Ascending aorta (tissue), 2 donors: ENCODE measurements at regions not wholly inside any gene's neighbourhood (a gene's known extent, or its start where the extent isn't known, plus 50 kb on each side); places are given as distances from the start of the nearest gene placed in this dataset.

Source experiments
- DNase-seq, 2 donors: peaks; one replicate each; pipeline ENCODE4 v3.0.0-alpha.2; 2019; ENCODE audit warnings: low spot score in 2 of 2
- H3K27ac ChIP-seq, 2 donors: fragments of 200-600 bp; sonication (generic); one replicate each; pipeline ENCODE4 v1.5.1; 2016 to 2017; ENCODE audit warnings: mild to moderate bottlenecking in 1 of 2
- H3K27me3 ChIP-seq: fragments of 200-600 bp; sonication (generic); one replicate; pipeline ENCODE4 v1.5.1; 2017
- H3K36me3 ChIP-seq, 2 donors: fragments of 200-600 bp; sonication (generic); one replicate each; pipeline ENCODE4 v1.5.1; 2016
- H3K4me1 ChIP-seq, 2 donors: fragments of 200-600 bp; sonication (generic); one replicate each; pipeline ENCODE4 v1.5.1; 2016 to 2017; ENCODE audit warnings: mild to moderate bottlenecking in 1 of 2
- H3K4me3 ChIP-seq, 2 donors: fragments of 200-600 bp; sonication (generic); one replicate each; pipeline ENCODE4 v1.5.1; 2016 to 2017; ENCODE audit warnings: mild to moderate bottlenecking in 1 of 2
- H3K9me3 ChIP-seq, 2 donors: fragments of 200-600 bp; sonication (generic); one replicate each; pipeline ENCODE4 v1.5.1; 2016
- CTCF ChIP-seq, 3 experiments: fragments of 200-600 bp in 2 of 3; fragments of 450-650 bp in 1 of 3; sonication (generic) in 2 of 3; IDR thresholded peaks; one replicate each; pipeline ENCODE4 v1.5.1; 2016 to 2019; ENCODE audit warnings: antibody characterized with exemption in 3 of 3, mild to moderate bottlenecking in 1 of 3, moderate library complexity in 1 of 3
- intact Hi-C: fragments of 100-400 bp; cut with DNase I; formaldehyde crosslinking; loops from one replicate; pipeline ENCODE4 v1.15.1; 2023

GRCh38 chr11:86724137-86724536, 51.7 kb upstream of the ME3 start:
- no peak overlapping the region for H3K27ac ChIP-seq
- no peak overlapping the region for H3K4me3 ChIP-seq
- no peaks in the 10 kb centered on the region for H3K27me3 ChIP-seq
- no peaks in the 10 kb centered on the region for H3K36me3 ChIP-seq
- DNase-seq, result no peak
- peaks cover 0 to 14% of the 10 kb centered on the region in 2 donors for H3K9me3 ChIP-seq
- no peak for TF ChIP-seq CTCF (IDR thresholded peaks at IDR 0.05)
- intact Hi-C loops, result no loop called here
- no peaks in the 10 kb centered on the region for H3K4me1 ChIP-seq

- Histone ChIP-seq H3K4me3 (no peak overlapping the region), H3K27me3 (no peaks in the 10 kb centered on the region), H3K27ac (no peak overlapping the region), H3K9me3 (peaks cover 0 to 14% of the 10 kb centered on the region in 2 donors), H3K36me3 (no peaks in the 10 kb centered on the region), H3K4me1 (no peaks in the 10 kb centered on the region)
- no peak for DNase-seq
- TF ChIP-seq CTCF (IDR thresholded peaks at IDR 0.05), result no peak
- intact Hi-C loops, result no loop called here
Measured at GRCh38 chr11:86723281-86723680, 50.9 kb upstream of the ME3 start.

GRCh38 chr11:86722748-86723147, 50.3 kb upstream of the ME3 start:
- DNase-seq, result no peak
- no peak overlapping the region for H3K27ac ChIP-seq
- H3K27me3 ChIP-seq, result no peaks in the 10 kb centered on the region
- no peak overlapping the region for H3K4me3 ChIP-seq
- H3K36me3 ChIP-seq, result no peaks in the 10 kb centered on the region
- peaks cover 0 to 14% of the 10 kb centered on the region in 2 donors for H3K9me3 ChIP-seq
- no peak for TF ChIP-seq CTCF (IDR thresholded peaks at IDR 0.05)
- intact Hi-C loops, result no loop called here
- H3K4me1 ChIP-seq, result no peaks in the 10 kb centered on the region
